ENCODE measurements at regions not wholly inside any gene's neighbourhood (a gene's known extent, or its start where the extent isn't known, plus 50 kb on each side); places are given as distances from the start of the nearest gene placed in this dataset.

- Histone ChIP-seq H3K9me3 (no peaks in the 10 kb centered on the region), H3K27ac (no peak overlapping the region), H3K9ac (ENCODE audit: low read depth in 2 of 2, low read length in 2 of 2) (no peak overlapping the region), H3K36me3 (no peaks in the 10 kb centered on the region), H3K27me3 (no peaks in the 10 kb centered on the region), H3K4me1 (no peaks in the 10 kb centered on the region), H3K4me3 (no peak overlapping the region)
- no peak for DNase-seq
- no peak for TF ChIP-seq CTCF (IDR thresholded peaks at IDR 0.05)
- intact Hi-C loops (cut with DNase I), result no loop called here
Observed at GRCh38 chr6:19587238-19587942, 249.8 kb upstream of the ID4 start.

- H3K9ac ChIP-seq (ENCODE audit: low read depth in 2 of 2, low read length in 2 of 2), result no peak overlapping the region
- DNase-seq, result no peak
- no peaks in the 10 kb centered on the region for H3K9me3 ChIP-seq
- H3K27ac ChIP-seq, result no peak overlapping the region
- H3K4me1 ChIP-seq, result no peaks in the 10 kb centered on the region
- intact Hi-C loops (cut with DNase I), result loop anchor here (10.0 kb wide), 1 partner anchor 226 kb away; no protein-coding TSS in a partner anchor
- TF ChIP-seq CTCF (IDR thresholded peaks at IDR 0.05), result no peak
- H3K27me3 ChIP-seq, result no peaks in the 10 kb centered on the region
- no peaks in the 10 kb centered on the region for H3K36me3 ChIP-seq
- H3K4me3 ChIP-seq, result no peak overlapping the region
Observed at GRCh38 chr6:19590501-19591131, 246.6 kb upstream of the ID4 start.

GRCh38 chr6:19597809-19598320 lies 239.3 kb upstream of the ID4 start:
- TF ChIP-seq CTCF (IDR thresholded peaks at IDR 0.05), result no peak
- Histone ChIP-seq H3K27me3 (no peaks in the 10 kb centered on the region), H3K36me3 (no peaks in the 10 kb centered on the region), H3K9ac (ENCODE audit: low read depth in 2 of 2, low read length in 2 of 2) (no peak overlapping the region), H3K4me3 (no peak overlapping the region), H3K27ac (no peak overlapping the region), H3K4me1 (no peaks in the 10 kb centered on the region), H3K9me3 (no peaks in the 10 kb centered on the region)
- DNase-seq, result no peak
- intact Hi-C loops (cut with DNase I), result loop anchor here (10.0 kb wide), 1 partner anchor 233 kb away; no protein-coding TSS in a partner anchor

- no peak overlapping the region for H3K9ac ChIP-seq (ENCODE audit: low read depth in 2 of 2, low read length in 2 of 2)
- H3K4me1 ChIP-seq, result no peaks in the 10 kb centered on the region
- H3K9me3 ChIP-seq, result no peaks in the 10 kb centered on the region
- no peaks in the 10 kb centered on the region for H3K36me3 ChIP-seq
- intact Hi-C loops (cut with DNase I), result loop anchor here (10.0 kb wide), 1 partner anchor 235 kb away; no protein-coding TSS in a partner anchor
- H3K27ac ChIP-seq, result no peak overlapping the region
- H3K4me3 ChIP-seq, result no peak overlapping the region
- no peak for DNase-seq
- H3K27me3 ChIP-seq, result no peaks in the 10 kb centered on the region
- no peak for TF ChIP-seq CTCF (IDR thresholded peaks at IDR 0.05)
Observed at GRCh38 chr6:19599796-19600464, 237.2 kb upstream of the ID4 start.

- Histone ChIP-seq H3K4me3 (no peak overlapping the region), H3K9me3 (no peaks in the 10 kb centered on the region), H3K27me3 (no peaks in the 10 kb centered on the region), H3K36me3 (no peaks in the 10 kb centered on the region), H3K9ac (ENCODE audit: low read depth in 2 of 2, low read length in 2 of 2) (no peak overlapping the region), H3K27ac (no peak overlapping the region), H3K4me1 (no peaks in the 10 kb centered on the region)
- intact Hi-C loops (cut with DNase I), result no loop called here
- no peak for DNase-seq
- no peak for TF ChIP-seq CTCF (IDR thresholded peaks at IDR 0.05)
Observed at GRCh38 chr6:19602434-19603013, 234.6 kb upstream of the ID4 start.
